Tibial artery (tissue), 4 donors: ENCODE measurements at regions not wholly inside any gene's neighbourhood (a gene's known extent, or its start where the extent isn't known, plus 50 kb on each side); places are given as distances from the start of the nearest gene placed in this dataset.

Experiments used
- DNase-seq, 2 donors: peaks; one replicate each; pipeline ENCODE4 v3.0.0-alpha.2; 2019
- H3K27ac ChIP-seq, 2 donors: fragments of 200-600 bp; sonication (generic) in 1 of 2; 1 replicate in 1 of 2; 2 replicates in 1 of 2; pipeline ENCODE4 v1.5.1; 2018 to 2019; ENCODE audit warnings: mild to moderate bottlenecking in 1 of 2
- H3K27me3 ChIP-seq, 2 donors: fragments of 200-600 bp; sonication (generic) in 1 of 2; one replicate each; pipeline versions ENCODE4 v1.5.1 to v1.6.0; 2016 to 2019
- H3K36me3 ChIP-seq, 3 donors: fragments of 200-600 bp; sonication (generic) in 2 of 3; one replicate each; pipeline ENCODE4 v1.5.1; 2016 to 2019; ENCODE audit warnings: mild to moderate bottlenecking in 2 of 3
- H3K4me1 ChIP-seq, 4 donors: fragments of 200-600 bp; sonication (generic) in 2 of 4; 1 replicate in 3 of 4; 2 replicates in 1 of 4; pipeline ENCODE4 v1.5.1; 2016 to 2019
- H3K4me3 ChIP-seq, 2 donors: fragments of 200-600 bp; sonication (generic) in 1 of 2; 1 replicate in 1 of 2; 2 replicates in 1 of 2; pipeline ENCODE4 v1.5.1; 2018 to 2019; ENCODE audit warnings: mild to moderate bottlenecking in 2 of 2
- H3K9me3 ChIP-seq, 3 donors: fragments of 200-600 bp; sonication (generic) in 1 of 3; one replicate each; pipeline ENCODE4 v1.5.1; 2016 to 2019
- CTCF ChIP-seq, 2 experiments: fragments of 200-600 bp in 1 of 2; fragments of 450-650 bp in 1 of 2; IDR thresholded peaks; one replicate each; pipeline ENCODE4 v1.5.1; 2017 to 2019; ENCODE audit warnings: antibody characterized with exemption in 2 of 2, mild to moderate bottlenecking in 1 of 2, moderate library complexity in 1 of 2
- intact Hi-C: fragments of 100-400 bp; cut with DNase I; formaldehyde crosslinking; loops from one replicate; pipeline ENCODE4 v1.15.0; 2023; ENCODE audit warnings: low total_unique reads

GRCh38 chr2:36178384-36178783 lies 177.2 kb upstream of the CRIM1 start:
- Histone ChIP-seq H3K27ac (no peak overlapping the region), H3K4me1 (no peaks in the 10 kb centered on the region), H3K9me3 (no peaks in the 10 kb centered on the region), H3K36me3 (no peaks in the 10 kb centered on the region), H3K4me3 (no peak overlapping the region), H3K27me3 (no peaks in the 10 kb centered on the region)
- intact Hi-C loops = no loop called here
- no peak for DNase-seq
- no peak for TF ChIP-seq CTCF (IDR thresholded peaks at IDR 0.05)

GRCh38 chr2:36177282-36177681 lies 178.3 kb upstream of the CRIM1 start:
- Histone ChIP-seq H3K4me1 (no peaks in the 10 kb centered on the region), H3K27me3 (no peaks in the 10 kb centered on the region), H3K4me3 (no peak overlapping the region), H3K27ac (no peak overlapping the region), H3K36me3 (no peaks in the 10 kb centered on the region), H3K9me3 (no peaks in the 10 kb centered on the region)
- no peak for DNase-seq
- TF ChIP-seq CTCF (IDR thresholded peaks at IDR 0.05) = no peak
- intact Hi-C loops = no loop called here

- intact Hi-C loops = no loop called here
- Histone ChIP-seq H3K4me3 (no peak overlapping the region), H3K4me1 (no peaks in the 10 kb centered on the region), H3K36me3 (no peaks in the 10 kb centered on the region), H3K27me3 (no peaks in the 10 kb centered on the region), H3K27ac (no peak overlapping the region), H3K9me3 (no peaks in the 10 kb centered on the region)
- DNase-seq = no peak
- no peak for TF ChIP-seq CTCF (IDR thresholded peaks at IDR 0.05)
These were observed 180.7 kb upstream of the CRIM1 start for GRCh38 chr2:36174920-36175319.

- no peak for DNase-seq
- Histone ChIP-seq H3K4me1 (no peaks in the 10 kb centered on the region), H3K4me3 (no peak overlapping the region), H3K27me3 (no peaks in the 10 kb centered on the region), H3K27ac (no peak overlapping the region), H3K9me3 (no peaks in the 10 kb centered on the region), H3K36me3 (no peaks in the 10 kb centered on the region)
- TF ChIP-seq CTCF (IDR thresholded peaks at IDR 0.05) = no peak
- intact Hi-C loops = no loop called here
These were observed 181.7 kb upstream of the CRIM1 start for GRCh38 chr2:36173760-36174404.

- H3K4me1 ChIP-seq = no peaks in the 10 kb centered on the region
- DNase-seq = no peak
- no peaks in the 10 kb centered on the region for H3K36me3 ChIP-seq
- no peaks in the 10 kb centered on the region for H3K9me3 ChIP-seq
- no peak overlapping the region for H3K4me3 ChIP-seq
- no peak overlapping the region for H3K27ac ChIP-seq
- no peaks in the 10 kb centered on the region for H3K27me3 ChIP-seq
- intact Hi-C loops = no loop called here
- no peak for TF ChIP-seq CTCF (IDR thresholded peaks at IDR 0.05)
These were observed 182.8 kb upstream of the CRIM1 start for GRCh38 chr2:36172824-36173223.

- Histone ChIP-seq H3K27me3 (no peaks in the 10 kb centered on the region), H3K4me3 (no peak overlapping the region), H3K9me3 (no peaks in the 10 kb centered on the region), H3K36me3 (no peaks in the 10 kb centered on the region), H3K4me1 (no peaks in the 10 kb centered on the region), H3K27ac (no peak overlapping the region)
- DNase-seq = no peak
- intact Hi-C loops = no loop called here
- TF ChIP-seq CTCF (IDR thresholded peaks at IDR 0.05) = no peak
These were observed 184.8 kb upstream of the CRIM1 start for GRCh38 chr2:36170805-36171204.
